NT2/D1 (cell line): ENCODE measurements at regions not wholly inside any gene's neighbourhood (a gene's known extent, or its start where the extent isn't known, plus 50 kb on each side); places are given as distances from the start of the nearest gene placed in this dataset.

Experiments used
- SUZ12 ChIP-seq: IDR thresholded peaks from 2 replicates; pipeline ENCODE4 v1.6.1; 2011; ENCODE audit not compliant: insufficient read length, insufficient read depth; ENCODE audit errors: extremely low read depth
- YY1 ChIP-seq: IDR thresholded peaks from 2 replicates; pipeline ENCODE4 v1.6.1; 2011; ENCODE audit not compliant: insufficient read length, insufficient read depth
- ZNF274 ChIP-seq: IDR thresholded peaks from 2 replicates; pipeline ENCODE4 v1.6.1; 2011; ENCODE audit warnings: mild to moderate bottlenecking, low read depth, low read length

GRCh38 chr4:92182736-92183407 lies 120.9 kb upstream of the GRID2 start:
- no peak for TF ChIP-seq ZNF274
- TF ChIP-seq YY1: no peak
- no peak for TF ChIP-seq SUZ12
